GM18873 (cell line): ENCODE measurements at regions not wholly inside any gene's neighbourhood (a gene's known extent, or its start where the extent isn't known, plus 50 kb on each side); places are given as distances from the start of the nearest gene placed in this dataset.

Experiments
- ATAC-seq: cut with Tn5 transposase; IDR thresholded peaks from one replicate; pipeline ENCODE4 v1.9.1; 2021; ENCODE audit warnings: mild to moderate bottlenecking, moderate library complexity, moderate number of reproducible peaks; ENCODE audit not compliant: unreplicated experiment, low FRiP score

- ATAC-seq = no peak
Observed at GRCh38 chr1:228984646-228985631, 249.7 kb downstream of the RHOU start.

GRCh38 chr1:228985661-228986060 is 250.4 kb downstream of the RHOU start:
- no peak for ATAC-seq

GRCh38 chr1:228986093-228986904 is 251.0 kb downstream of the RHOU start:
- ATAC-seq = no peak

GRCh38 chr1:228987286-228987685 is 252.0 kb downstream of the RHOU start:
- ATAC-seq = no peak

GRCh38 chr1:228987736-228988506 is 252.6 kb downstream of the RHOU start:
- ATAC-seq = no peak

GRCh38 chr1:228988664-228989063 is 253.4 kb downstream of the RHOU start:
- ATAC-seq = no peak

GRCh38 chr1:228989176-228989575 is 253.9 kb downstream of the RHOU start:
- ATAC-seq = no peak

- no peak for ATAC-seq
Observed at GRCh38 chr1:228989676-228989991, 254.4 kb downstream of the RHOU start.

- ATAC-seq = no peak
Observed at GRCh38 chr1:228989992-228990827, 254.9 kb downstream of the RHOU start.

GRCh38 chr1:228990906-228991569 is 255.8 kb downstream of the RHOU start:
- ATAC-seq = no peak

GRCh38 chr1:228992044-228992443 is 256.8 kb downstream of the RHOU start:
- ATAC-seq = no peak

GRCh38 chr1:228992907-228993535 is 257.7 kb downstream of the RHOU start:
- no peak for ATAC-seq

- ATAC-seq = no peak
Observed at GRCh38 chr1:228994676-228995594, 259.7 kb downstream of the RHOU start.

- ATAC-seq = no peak
Observed at GRCh38 chr1:228996281-228996680, 261.0 kb downstream of the RHOU start.

- no peak for ATAC-seq
Observed at GRCh38 chr1:228997721-228998144, 262.5 kb downstream of the RHOU start.

- no peak for ATAC-seq
Observed at GRCh38 chr1:228998179-228998578, 262.9 kb downstream of the RHOU start.

- no peak for ATAC-seq
Observed at GRCh38 chr1:228999446-229000170, 264.3 kb downstream of the RHOU start.
